ENCODE measurements at regions not wholly inside any gene's neighbourhood (a gene's known extent, or its start where the extent isn't known, plus 50 kb on each side); places are given as distances from the start of the nearest gene placed in this dataset.
A peak's percentile ranks its signal among the peaks of the same experiment; 100 is the strongest.

DNA sequence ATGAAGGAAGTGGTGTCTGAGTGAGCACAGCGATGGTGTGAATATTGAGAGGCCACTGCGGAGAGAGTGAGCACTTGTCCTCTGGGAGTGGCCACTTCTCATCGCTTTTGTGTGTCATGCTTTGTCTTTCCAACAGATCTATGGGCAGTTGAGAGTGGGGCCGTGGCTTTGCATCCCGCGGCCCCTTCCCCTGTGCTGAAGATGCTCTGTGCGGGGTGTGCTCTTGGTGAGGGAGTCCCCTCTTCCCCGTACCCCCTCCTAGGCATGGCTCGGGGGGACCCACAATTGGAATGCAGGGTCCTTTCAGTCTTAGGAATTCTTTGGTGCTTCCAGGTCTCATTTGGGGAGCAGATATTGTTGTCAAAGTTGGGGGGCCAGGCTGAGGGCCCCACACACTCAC lies 197.3 kb upstream of the WSCD1 start:
- TF ChIP-seq TAF1 (IDR thresholded peaks at IDR 0.05; ENCODE audit: borderline replicate concordance, insufficient read depth, low read length): no peak
- TF ChIP-seq FOXP2 (optimal IDR thresholded peaks at IDR 0.05; ENCODE audit: borderline replicate concordance, extremely low read depth, extremely low read length, insufficient read depth): no peak
- no peak for TF ChIP-seq SIN3A (IDR thresholded peaks at IDR 0.05; ENCODE audit: borderline replicate concordance, insufficient read depth, low read length)
- TF ChIP-seq, protein P1, sequence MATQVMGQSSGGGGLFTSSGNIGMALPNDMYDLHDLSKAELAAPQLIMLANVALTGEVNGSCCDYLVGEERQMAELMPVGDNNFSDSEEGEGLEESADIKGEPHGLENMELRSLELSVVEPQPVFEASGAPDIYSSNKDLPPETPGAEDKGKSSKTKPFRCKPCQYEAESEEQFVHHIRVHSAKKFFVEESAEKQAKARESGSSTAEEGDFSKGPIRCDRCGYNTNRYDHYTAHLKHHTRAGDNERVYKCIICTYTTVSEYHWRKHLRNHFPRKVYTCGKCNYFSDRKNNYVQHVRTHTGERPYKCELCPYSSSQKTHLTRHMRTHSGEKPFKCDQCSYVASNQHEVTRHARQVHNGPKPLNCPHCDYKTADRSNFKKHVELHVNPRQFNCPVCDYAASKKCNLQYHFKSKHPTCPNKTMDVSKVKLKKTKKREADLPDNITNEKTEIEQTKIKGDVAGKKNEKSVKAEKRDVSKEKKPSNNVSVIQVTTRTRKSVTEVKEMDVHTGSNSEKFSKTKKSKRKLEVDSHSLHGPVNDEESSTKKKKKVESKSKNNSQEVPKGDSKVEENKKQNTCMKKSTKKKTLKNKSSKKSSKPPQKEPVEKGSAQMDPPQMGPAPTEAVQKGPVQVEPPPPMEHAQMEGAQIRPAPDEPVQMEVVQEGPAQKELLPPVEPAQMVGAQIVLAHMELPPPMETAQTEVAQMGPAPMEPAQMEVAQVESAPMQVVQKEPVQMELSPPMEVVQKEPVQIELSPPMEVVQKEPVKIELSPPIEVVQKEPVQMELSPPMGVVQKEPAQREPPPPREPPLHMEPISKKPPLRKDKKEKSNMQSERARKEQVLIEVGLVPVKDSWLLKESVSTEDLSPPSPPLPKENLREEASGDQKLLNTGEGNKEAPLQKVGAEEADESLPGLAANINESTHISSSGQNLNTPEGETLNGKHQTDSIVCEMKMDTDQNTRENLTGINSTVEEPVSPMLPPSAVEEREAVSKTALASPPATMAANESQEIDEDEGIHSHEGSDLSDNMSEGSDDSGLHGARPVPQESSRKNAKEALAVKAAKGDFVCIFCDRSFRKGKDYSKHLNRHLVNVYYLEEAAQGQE (IDR thresholded peaks at IDR 0.05; ENCODE audit: insufficient read depth in 1 of 2, low read depth in 2 of 2, low read length in 2 of 2): no peak
- no peak for TF ChIP-seq POLR2AphosphoS5 (IDR thresholded peaks at IDR 0.05; ENCODE audit: low read depth, low read length)

DNA sequence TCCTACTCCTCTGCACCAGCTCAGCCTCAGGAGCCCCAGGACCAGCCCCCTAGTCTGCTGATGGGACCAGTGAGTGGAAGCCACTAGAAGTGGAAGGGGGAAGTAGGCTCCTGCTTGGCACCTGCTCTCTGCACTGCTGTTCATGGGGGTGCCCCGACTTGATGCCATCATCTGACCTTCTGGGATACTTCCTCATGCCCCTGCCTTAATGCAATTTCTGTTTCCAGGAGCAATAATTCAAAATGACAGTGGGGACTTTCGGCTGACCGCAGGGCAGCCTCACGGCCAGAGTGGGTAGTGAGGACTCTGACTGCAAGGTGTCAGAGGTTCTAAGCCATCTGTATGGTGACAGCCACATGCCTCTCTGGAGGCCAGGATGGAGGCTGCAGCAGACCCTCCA lies 196.4 kb upstream of the WSCD1 start:
- TF ChIP-seq, protein P1 (IDR thresholded peaks at IDR 0.05; ENCODE audit: insufficient read depth in 1 of 2, low read depth in 2 of 2, low read length in 2 of 2): no peak
- TF ChIP-seq TAF1 (IDR thresholded peaks at IDR 0.05; ENCODE audit: borderline replicate concordance, insufficient read depth, low read length) (no peak), SIN3A (IDR thresholded peaks at IDR 0.05; ENCODE audit: borderline replicate concordance, insufficient read depth, low read length) (no peak), FOXP2 (optimal IDR thresholded peaks at IDR 0.05; ENCODE audit: borderline replicate concordance, extremely low read depth, extremely low read length, insufficient read depth) (no peak), POLR2AphosphoS5 (IDR thresholded peaks at IDR 0.05; ENCODE audit: low read depth, low read length) (no peak)

DNA sequence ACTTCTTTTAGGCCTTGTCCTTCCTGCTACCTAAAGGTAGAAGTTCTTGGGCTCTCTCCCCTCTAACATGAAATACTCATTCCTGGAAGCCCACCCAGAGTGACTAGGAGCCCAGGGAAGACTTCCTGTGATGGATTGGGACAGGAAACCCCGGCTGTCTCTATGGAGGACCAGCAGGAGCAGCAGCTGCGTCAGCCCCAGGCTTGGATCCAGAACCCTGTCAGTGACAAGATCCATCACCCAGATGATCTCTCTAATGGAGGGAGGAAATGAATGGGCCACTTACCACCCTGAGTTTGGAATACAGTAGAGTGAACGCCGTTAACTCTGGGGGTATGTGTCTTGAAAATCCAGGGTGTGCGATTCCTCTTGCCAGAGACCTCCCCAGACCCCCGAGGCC lies 195.7 kb upstream of the WSCD1 start:
- TF ChIP-seq SIN3A (IDR thresholded peaks at IDR 0.05; ENCODE audit: borderline replicate concordance, insufficient read depth, low read length) (no peak), POLR2AphosphoS5 (IDR thresholded peaks at IDR 0.05; ENCODE audit: low read depth, low read length) (no peak), FOXP2 (optimal IDR thresholded peaks at IDR 0.05; ENCODE audit: borderline replicate concordance, extremely low read depth, extremely low read length, insufficient read depth) (no peak)
- TF ChIP-seq, protein P1 (IDR thresholded peaks at IDR 0.05; ENCODE audit: insufficient read depth in 1 of 2, low read depth in 2 of 2, low read length in 2 of 2): 0 out of 4 replicates have a peak, but pooled peaks of 1 of the 2 experiments have one; percentile 5

DNA sequence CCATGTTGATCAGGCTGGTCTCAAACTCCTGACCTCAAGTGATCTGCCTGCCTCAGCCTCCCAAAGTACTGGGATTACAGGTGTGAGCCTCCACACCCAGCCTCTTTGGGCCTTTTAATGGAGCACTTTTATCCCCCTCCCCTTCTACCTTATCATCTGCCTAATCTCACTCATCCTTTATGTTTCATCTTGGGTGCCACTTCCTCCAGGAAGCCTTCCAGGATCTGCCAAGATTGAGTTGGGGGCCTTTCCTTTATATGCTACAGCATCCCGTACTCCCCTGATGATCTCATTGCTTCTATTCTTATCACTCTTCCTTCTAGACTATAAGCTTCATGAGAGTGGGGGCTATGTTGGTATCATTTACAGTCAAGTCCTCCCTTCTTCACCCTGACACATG lies 192.8 kb upstream of the WSCD1 start:
- TF ChIP-seq, protein P1 (IDR thresholded peaks at IDR 0.05; ENCODE audit: insufficient read depth in 1 of 2, low read depth in 2 of 2, low read length in 2 of 2): no peak
- TF ChIP-seq POLR2AphosphoS5 (IDR thresholded peaks at IDR 0.05; ENCODE audit: low read depth, low read length) (no peak), SIN3A (IDR thresholded peaks at IDR 0.05; ENCODE audit: borderline replicate concordance, insufficient read depth, low read length) (no peak), TAF1 (IDR thresholded peaks at IDR 0.05; ENCODE audit: borderline replicate concordance, insufficient read depth, low read length) (no peak), FOXP2 (optimal IDR thresholded peaks at IDR 0.05; ENCODE audit: borderline replicate concordance, extremely low read depth, extremely low read length, insufficient read depth) (no peak)

DNA sequence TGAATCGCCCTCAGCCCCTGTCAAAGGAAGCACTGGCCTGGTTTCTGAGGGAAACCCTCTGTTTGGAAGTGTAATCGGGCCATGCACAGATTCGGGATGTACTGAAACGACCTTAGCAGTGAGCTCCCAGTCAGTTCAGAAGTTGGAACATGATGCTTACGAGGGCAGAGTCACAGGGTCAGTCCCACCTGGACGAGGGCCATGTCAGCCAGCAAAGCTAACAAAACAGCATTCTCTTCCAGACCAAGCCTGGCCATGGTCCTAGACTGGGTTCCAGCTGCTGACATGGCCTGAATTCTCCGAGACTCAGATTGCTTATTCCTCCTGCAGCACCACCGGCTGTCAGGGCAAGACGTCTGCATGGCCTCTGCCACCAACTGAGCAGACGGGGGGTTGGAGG lies 192.2 kb upstream of the WSCD1 start:
- TF ChIP-seq, protein P1 (IDR thresholded peaks at IDR 0.05; ENCODE audit: insufficient read depth in 1 of 2, low read depth in 2 of 2, low read length in 2 of 2): no peak
- no peak for TF ChIP-seq FOXP2 (optimal IDR thresholded peaks at IDR 0.05; ENCODE audit: borderline replicate concordance, extremely low read depth, extremely low read length, insufficient read depth)
- no peak for TF ChIP-seq POLR2AphosphoS5 (IDR thresholded peaks at IDR 0.05; ENCODE audit: low read depth, low read length)
- TF ChIP-seq TAF1 (IDR thresholded peaks at IDR 0.05; ENCODE audit: borderline replicate concordance, insufficient read depth, low read length): no peak
- no peak for TF ChIP-seq SIN3A (IDR thresholded peaks at IDR 0.05; ENCODE audit: borderline replicate concordance, insufficient read depth, low read length)
